HAP-1 (cell line): ENCODE measurements at regions not wholly inside any gene's neighbourhood (a gene's known extent, or its start where the extent isn't known, plus 50 kb on each side); places are given as distances from the start of the nearest gene placed in this dataset.

Experiments
- DNase-seq, 2 experiments: peaks; one replicate each; pipeline ENCODE4 v3.0.0-alpha.2; 2016 to 2020; ENCODE audit warnings: low spot score in 2 of 2
- H3K27me3 ChIP-seq: fragments of 250-450 bp; sonication (Bioruptor Pico); 2 replicates; pipeline ENCODE4 v1.5.1; 2020; ENCODE audit warnings: low read depth, mild to moderate bottlenecking, moderate library complexity
- H3K36me3 ChIP-seq: fragments of 250-450 bp; sonication (Bioruptor Pico); replicated peaks from 2 replicates; pipeline ENCODE4 v1.5.1; 2020; ENCODE audit warnings: mild to moderate bottlenecking
- H3K4me1 ChIP-seq: fragments of 250-450 bp; sonication (Bioruptor Pico); 2 replicates; pipeline ENCODE4 v1.5.1; 2020; ENCODE audit warnings: mild to moderate bottlenecking
- H3K4me3 ChIP-seq: fragments of 250-450 bp; sonication (Bioruptor Pico); 2 replicates; pipeline ENCODE4 v1.5.1; 2020; ENCODE audit warnings: mild to moderate bottlenecking, moderate library complexity
- H3K9me3 ChIP-seq: fragments of 250-450 bp; sonication (Bioruptor Pico); 2 replicates; pipeline ENCODE4 v1.5.1; 2020; ENCODE audit warnings: mild to moderate bottlenecking, moderate library complexity
- in situ Hi-C: fragments of 300-500 bp; cut with MboI; formaldehyde crosslinking; loops from 3 replicates; pipeline ENCODE4 v1.14.3; 2020; ENCODE audit warnings: low sequenced_read_pairs, inconsistent platforms, mixed read lengths

- no peak for DNase-seq
- H3K36me3 ChIP-seq = no peaks in the 10 kb centered on the region
- no peaks in the 10 kb centered on the region for H3K4me1 ChIP-seq
- H3K9me3 ChIP-seq = no peaks in the 10 kb centered on the region
- no peak overlapping the region for H3K4me3 ChIP-seq
- H3K27me3 ChIP-seq = no peaks in the 10 kb centered on the region
- in situ Hi-C loops = no loop called here
Measured at GRCh38 chr20:12956303-12956702, 52.5 kb upstream of the SPTLC3 start.

GRCh38 chr20:12957968-12958367 is 50.8 kb upstream of the SPTLC3 start:
- Histone ChIP-seq H3K4me3 (no peak overlapping the region), H3K4me1 (peaks cover 3% of the 10 kb centered on the region), H3K27me3 (no peaks in the 10 kb centered on the region), H3K9me3 (no peaks in the 10 kb centered on the region), H3K36me3 (no peaks in the 10 kb centered on the region)
- no peak for DNase-seq
- in situ Hi-C loops = no loop called here
